ENCODE measurements at regions not wholly inside any gene's neighbourhood (a gene's known extent, or its start where the extent isn't known, plus 50 kb on each side); places are given as distances from the start of the nearest gene placed in this dataset.

DNA sequence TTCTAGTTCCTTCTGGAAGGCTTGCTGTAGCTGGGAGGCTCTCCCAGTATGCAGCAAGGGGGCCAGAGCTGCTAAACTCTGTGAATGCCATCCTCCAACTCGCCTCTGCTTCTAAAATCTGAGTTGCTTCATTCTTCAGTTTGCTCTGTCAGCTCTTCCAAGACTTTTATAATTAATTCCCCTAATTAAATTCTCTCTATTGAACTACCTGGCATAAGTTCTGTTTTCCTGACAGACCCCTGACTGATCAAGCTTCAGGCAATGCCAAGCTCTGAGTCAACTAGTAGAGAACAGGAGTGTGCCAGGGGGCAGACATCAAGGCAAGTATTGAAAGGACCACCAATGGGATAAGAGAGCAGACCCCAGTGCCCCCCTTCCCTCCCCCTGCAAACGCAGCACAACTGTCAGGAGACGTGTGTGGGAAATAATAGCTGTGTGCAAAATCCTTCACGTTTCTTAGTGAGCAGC lies 109.3 kb upstream of the TAB2 start:
- no peaks in the 10 kb centered on the region for H3K9me3 Mint-ChIP-seq
- H3K36me3 Mint-ChIP-seq (ENCODE audit: low read depth), result no peaks in the 10 kb centered on the region
- peaks cover 3% of the 10 kb centered on the region for H3K27me3 Mint-ChIP-seq (ENCODE audit: low read depth)
- no peak for TF ChIP-seq CTCF (IDR thresholded peaks at IDR 0.05; ENCODE audit: unreplicated experiment in 3 of 3)
- H3K27ac Mint-ChIP-seq, result peak overlapping the region in 2 of 3 experiments; percentile 65 to 90
- H3K4me3 Mint-ChIP-seq, result no peak overlapping the region
- peaks cover 31% of the 10 kb centered on the region for H3K4me1 Mint-ChIP-seq

GRCh38 chr6:149209871-149210775 lies 107.4 kb upstream of the TAB2 start:
- Mint-ChIP-seq H3K4me1 (peaks cover 28% of the 10 kb centered on the region), H3K9me3 (no peaks in the 10 kb centered on the region), H3K27me3 (ENCODE audit: low read depth) (peaks cover 3% of the 10 kb centered on the region), H3K4me3 (no peak overlapping the region), H3K36me3 (ENCODE audit: low read depth) (no peaks in the 10 kb centered on the region), H3K27ac (no peak overlapping the region)
- no peak for TF ChIP-seq CTCF (IDR thresholded peaks at IDR 0.05; ENCODE audit: unreplicated experiment in 3 of 3)

GRCh38 chr6:149211046-149211571 lies 106.4 kb upstream of the TAB2 start:
- H3K27me3 Mint-ChIP-seq (ENCODE audit: low read depth), result peaks cover 3% of the 10 kb centered on the region
- no peaks in the 10 kb centered on the region for H3K36me3 Mint-ChIP-seq (ENCODE audit: low read depth)
- H3K9me3 Mint-ChIP-seq, result no peaks in the 10 kb centered on the region
- peaks cover 28% of the 10 kb centered on the region for H3K4me1 Mint-ChIP-seq
- TF ChIP-seq CTCF (IDR thresholded peaks at IDR 0.05; ENCODE audit: unreplicated experiment in 3 of 3), result no peak
- no peak overlapping the region for H3K27ac Mint-ChIP-seq
- H3K4me3 Mint-ChIP-seq, result no peak overlapping the region

GRCh38 chr6:149212206-149212605 lies 105.3 kb upstream of the TAB2 start:
- H3K9me3 Mint-ChIP-seq, result no peaks in the 10 kb centered on the region
- TF ChIP-seq CTCF (IDR thresholded peaks at IDR 0.05; ENCODE audit: unreplicated experiment in 3 of 3), result no peak
- H3K27me3 Mint-ChIP-seq (ENCODE audit: low read depth), result peaks cover 3% of the 10 kb centered on the region
- H3K36me3 Mint-ChIP-seq (ENCODE audit: low read depth), result no peaks in the 10 kb centered on the region
- no peak overlapping the region for H3K4me3 Mint-ChIP-seq
- H3K4me1 Mint-ChIP-seq, result peaks cover 28% of the 10 kb centered on the region
- H3K27ac Mint-ChIP-seq, result no peak overlapping the region

GRCh38 chr6:149212892-149213801 lies 104.4 kb upstream of the TAB2 start:
- no peak for TF ChIP-seq CTCF (IDR thresholded peaks at IDR 0.05; ENCODE audit: unreplicated experiment in 3 of 3)
- Mint-ChIP-seq H3K9me3 (no peaks in the 10 kb centered on the region), H3K36me3 (ENCODE audit: low read depth) (no peaks in the 10 kb centered on the region), H3K27ac (no peak overlapping the region), H3K4me3 (no peak overlapping the region), H3K27me3 (ENCODE audit: low read depth) (no peaks in the 10 kb centered on the region), H3K4me1 (peaks cover 30% of the 10 kb centered on the region)
